ELF-1 (cell line): ENCODE measurements at regions not wholly inside any gene's neighbourhood (a gene's known extent, or its start where the extent isn't known, plus 50 kb on each side); places are given as distances from the start of the nearest gene placed in this dataset.
"Not testable (repeated sequence)": the region's sequence is repeated elsewhere in the genome, so short reads cannot be mapped to it uniquely, and the experiment has no call there.

ENCODE experiments used
- DNase-seq: peaks from one replicate; pipeline ENCODE4 v3.0.0-alpha.2; 2016; ENCODE audit warnings: low read depth, low spot score

- no peak for DNase-seq
These were observed 590.2 kb upstream of the ATXN7L3B start for GRCh38 chr12:73947326-73948026.

- no peak for DNase-seq
These were observed 587.1 kb upstream of the ATXN7L3B start for GRCh38 chr12:73950507-73950906.

DNA sequence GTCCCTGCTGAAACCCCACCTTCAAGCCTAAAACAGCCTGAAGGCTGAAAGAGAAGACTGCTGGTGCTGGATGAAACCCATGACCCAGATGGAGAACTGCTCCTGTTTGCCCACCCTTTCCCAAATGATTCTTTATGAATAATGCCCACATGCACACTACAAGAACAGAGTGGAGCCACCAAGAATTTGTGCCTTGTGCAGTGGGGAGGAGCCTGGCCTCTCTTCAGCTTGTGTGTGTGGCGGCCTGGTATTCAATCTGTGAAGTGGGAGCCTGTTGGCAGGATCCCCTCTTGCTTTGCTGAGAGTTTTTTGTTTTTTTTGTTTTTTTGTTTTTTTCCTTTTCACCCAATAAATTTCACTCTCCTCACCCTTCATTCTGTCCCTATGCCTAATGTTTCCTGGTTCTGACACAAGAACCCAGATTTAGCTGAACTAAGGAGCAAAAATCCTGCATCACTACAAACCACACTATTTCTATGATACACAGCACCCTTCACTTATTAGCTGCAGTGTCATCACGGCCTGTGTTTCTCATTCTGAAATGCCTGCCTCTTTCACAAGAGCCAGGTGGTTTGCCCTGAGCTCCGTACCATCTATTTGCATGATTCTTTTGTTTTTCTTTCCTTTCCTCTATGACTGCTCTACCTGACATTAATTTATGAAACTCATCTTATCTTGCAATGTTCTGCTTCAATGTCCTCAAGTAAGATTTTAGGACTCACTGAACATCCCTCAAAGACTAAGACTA lies 585.5 kb upstream of the ATXN7L3B start:
- DNase-seq, result no peak

GRCh38 chr12:73964641-73965040 lies 573.0 kb upstream of the ATXN7L3B start:
- no peak for DNase-seq

- DNase-seq, result no peak
These were observed 564.1 kb upstream of the ATXN7L3B start for GRCh38 chr12:73973486-73973885.

- no peak for DNase-seq
These were observed 553.1 kb upstream of the ATXN7L3B start for GRCh38 chr12:73984552-73984951.

DNA sequence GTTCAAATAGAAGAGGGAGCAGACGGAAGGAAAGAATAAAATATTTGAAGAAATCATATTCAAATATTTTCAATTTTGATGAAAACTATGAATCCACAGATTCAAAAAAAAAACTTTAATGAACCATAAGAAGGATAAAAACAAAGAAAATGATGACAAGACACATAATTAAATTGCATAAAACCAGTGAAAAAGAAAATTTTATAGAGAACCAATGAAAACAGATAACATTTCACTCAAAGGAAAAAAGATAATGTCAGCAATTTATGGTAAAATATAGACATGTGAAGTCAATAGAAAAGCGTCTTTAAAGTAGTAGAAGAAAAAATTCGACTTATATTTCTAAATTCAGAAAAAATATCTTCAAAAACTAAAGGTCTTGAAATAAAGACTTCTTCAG lies 546.5 kb upstream of the ATXN7L3B start:
- no peak for DNase-seq

DNA sequence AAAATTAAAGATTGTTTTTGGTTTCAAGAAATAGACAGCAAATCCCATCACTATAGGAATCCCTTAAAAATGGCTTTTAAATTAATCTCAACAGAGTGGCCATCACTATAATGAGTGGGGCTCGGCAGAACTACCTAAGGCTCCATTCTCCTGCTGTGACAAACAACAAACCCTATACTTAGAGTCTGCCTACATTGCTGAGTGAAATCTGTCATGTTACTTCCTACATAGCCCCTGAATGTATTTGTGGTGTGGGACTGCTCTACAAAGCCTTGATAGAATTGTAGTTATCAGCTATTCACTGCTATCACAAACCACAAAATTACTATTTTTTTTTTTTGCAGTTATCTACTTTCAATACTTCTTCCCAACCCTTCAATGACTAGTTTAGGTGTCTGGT lies 538.7 kb upstream of the ATXN7L3B start:
- DNase-seq, result no peak

- no peak for DNase-seq
These were observed 522.5 kb upstream of the ATXN7L3B start for GRCh38 chr12:74015118-74015517.

- DNase-seq, result not testable (repeated sequence)
These were observed 521.3 kb upstream of the ATXN7L3B start for GRCh38 chr12:74016324-74016723.

DNA sequence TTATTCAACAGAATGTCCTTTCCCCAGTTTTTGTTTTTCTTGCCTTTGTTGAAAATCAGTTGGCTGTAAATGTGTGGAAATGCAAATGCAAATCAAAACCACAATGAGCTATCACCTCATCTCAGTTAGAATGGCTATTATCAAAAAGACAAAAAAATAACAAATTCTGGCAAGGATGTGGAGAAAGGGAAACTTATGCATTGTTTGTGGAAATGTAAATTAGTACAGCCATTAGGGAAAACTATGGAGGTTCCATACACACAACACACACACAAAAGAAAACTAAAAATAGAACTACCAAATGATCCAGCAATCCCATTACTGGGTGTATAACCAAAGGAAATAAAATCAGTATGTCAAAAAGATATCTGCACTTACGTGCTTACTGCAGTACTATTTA lies 518.8 kb upstream of the ATXN7L3B start:
- DNase-seq, result no peak

DNA sequence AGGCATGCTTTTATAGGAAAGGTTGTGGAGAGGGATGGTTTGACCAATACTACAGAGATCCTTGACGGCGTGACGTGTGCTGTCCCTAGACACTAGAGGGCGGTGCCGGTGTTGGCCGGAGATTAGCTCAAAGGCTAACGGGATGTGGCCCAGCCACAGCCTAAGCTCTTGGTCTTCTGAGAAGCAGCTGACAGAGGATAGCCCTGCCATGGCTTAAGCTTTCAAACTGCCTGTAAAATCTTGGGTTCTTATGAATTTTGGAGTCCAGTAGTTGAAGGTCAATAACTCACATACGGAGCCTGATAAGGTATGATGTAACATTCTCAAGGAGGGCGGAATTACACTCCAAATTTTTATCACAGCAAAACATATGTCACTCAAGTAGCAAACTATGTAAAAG lies 515.7 kb upstream of the ATXN7L3B start:
- peak; percentile 81 for DNase-seq

DNA sequence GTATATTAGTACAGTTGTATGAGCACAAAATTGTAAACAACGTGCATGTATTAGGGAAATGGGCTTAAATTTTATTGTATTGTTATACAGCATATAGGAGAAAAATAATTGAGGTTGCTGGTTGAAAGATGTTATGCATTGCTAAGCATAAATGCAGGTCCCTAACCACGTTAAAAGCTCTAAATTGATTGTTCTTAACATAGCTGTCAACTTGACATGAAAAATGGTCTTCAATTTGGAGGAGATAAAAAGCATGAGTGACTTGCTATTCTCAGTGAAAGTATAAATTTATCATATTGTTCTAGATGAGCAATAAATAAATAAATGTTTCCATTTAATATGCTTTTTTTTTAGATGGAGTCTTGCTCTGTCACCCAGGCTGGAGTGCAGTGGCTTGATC lies 506.6 kb upstream of the ATXN7L3B start:
- DNase-seq, result no peak

DNA sequence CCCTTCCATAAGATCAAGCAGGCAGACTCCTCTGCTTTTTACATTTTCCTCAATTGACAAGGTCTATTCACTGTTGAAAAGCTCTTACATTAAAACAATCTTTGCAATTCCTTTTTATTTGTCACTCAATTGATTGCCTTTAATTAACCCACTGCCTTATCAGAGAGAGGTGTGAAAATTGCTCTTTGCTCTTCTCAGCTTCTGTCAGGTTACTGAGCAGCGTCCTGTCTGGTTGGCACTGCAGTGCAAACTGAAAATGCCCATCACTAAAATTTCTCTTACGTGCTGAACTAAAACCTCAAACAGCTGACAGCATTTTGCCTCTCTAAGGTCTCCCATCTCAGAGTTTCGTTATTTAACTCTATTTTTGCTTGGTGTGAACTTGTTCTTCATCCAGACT lies 504.1 kb upstream of the ATXN7L3B start:
- DNase-seq, result no peak

GRCh38 chr12:74039138-74039537 lies 498.5 kb upstream of the ATXN7L3B start:
- DNase-seq, result not testable (repeated sequence)

- peak; percentile 20 for DNase-seq
These were observed 494.3 kb upstream of the ATXN7L3B start for GRCh38 chr12:74043343-74043742.

DNA sequence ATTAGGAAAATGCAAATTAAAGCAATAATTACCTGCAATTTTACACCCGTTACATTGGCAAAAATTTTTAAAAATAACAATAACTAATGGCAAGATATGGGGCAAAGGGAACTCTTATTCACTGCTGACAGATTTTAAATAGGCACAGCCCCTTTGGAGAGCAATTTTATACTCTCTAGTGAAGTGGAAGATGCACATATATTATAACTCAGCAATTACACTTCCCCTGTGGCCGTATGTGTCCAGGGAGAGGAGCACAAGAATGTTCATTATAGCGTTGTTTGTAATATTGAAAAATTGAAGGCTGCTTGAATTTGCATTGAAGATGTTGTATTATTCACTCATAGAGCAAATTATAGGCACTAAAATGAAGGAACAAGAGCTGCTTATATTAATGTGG lies 488.3 kb upstream of the ATXN7L3B start:
- no peak for DNase-seq

DNA sequence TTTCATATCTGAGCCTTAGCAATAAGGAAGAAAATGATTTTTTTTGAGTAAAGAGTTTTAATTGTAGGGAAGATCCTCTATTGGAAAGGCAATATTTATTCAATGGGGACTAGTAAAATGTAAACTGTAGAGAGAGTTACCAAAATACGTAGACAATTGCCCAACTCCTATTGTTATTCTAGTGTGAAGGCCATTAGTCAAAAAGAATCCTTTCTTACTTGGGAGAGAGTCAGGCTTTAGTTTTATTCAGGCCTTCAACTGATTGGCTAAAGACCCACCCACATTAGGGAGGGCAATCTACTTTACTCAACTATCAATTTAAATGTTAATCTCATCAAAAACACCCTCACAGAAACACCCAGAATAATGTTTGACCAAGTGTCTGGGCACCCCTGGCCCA lies 485.8 kb upstream of the ATXN7L3B start:
- no peak for DNase-seq

- DNase-seq, result no peak
These were observed 471.2 kb upstream of the ATXN7L3B start for GRCh38 chr12:74066476-74066875.

DNA sequence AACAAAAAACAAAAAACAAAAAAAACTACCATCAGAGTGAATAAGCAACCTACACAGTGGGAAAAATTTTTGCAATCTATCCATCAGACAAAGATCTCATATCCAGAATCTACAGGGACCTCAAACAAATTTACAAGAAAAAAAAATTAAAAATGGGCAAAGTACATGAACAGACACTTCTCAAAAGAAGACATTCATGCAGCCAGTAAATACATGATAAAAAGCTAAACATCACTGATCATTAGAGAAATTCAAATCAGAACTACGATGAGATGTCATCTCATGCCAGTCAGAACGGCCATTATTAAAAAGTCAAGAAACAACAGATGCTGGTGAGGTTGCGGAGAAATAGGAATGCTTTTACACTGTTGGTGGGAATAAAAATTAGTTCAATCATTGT lies 466.5 kb upstream of the ATXN7L3B start:
- no peak for DNase-seq

- no peak for DNase-seq
These were observed 460.7 kb upstream of the ATXN7L3B start for GRCh38 chr12:74076918-74077317.

DNA sequence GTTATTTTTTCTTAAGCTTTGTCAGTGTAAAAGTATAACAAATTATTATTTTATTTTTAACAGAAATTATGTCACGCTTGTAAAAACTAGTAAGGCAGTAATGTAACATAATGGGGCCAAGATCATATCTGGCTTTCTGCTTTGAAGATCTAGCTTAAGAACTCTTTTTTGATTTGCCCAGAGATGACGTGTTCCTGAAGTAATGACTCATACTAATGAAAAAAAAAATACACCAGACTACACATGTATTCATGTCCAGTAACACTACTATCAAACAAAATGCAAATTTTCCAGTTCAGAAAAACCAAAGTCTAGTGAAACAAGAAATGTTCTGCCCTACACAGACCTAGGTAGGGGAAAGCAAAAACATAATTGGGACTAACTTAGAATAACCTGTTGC lies 432.2 kb upstream of the ATXN7L3B start:
- DNase-seq, result no peak

- no peak for DNase-seq
These were observed 428.9 kb upstream of the ATXN7L3B start for GRCh38 chr12:74108729-74109128.
